Upper lobe of left lung (tissue), 6 donors: ENCODE measurements at regions not wholly inside any gene's neighbourhood (a gene's known extent, or its start where the extent isn't known, plus 50 kb on each side); places are given as distances from the start of the nearest gene placed in this dataset.

Source experiments
- ATAC-seq, 2 donors: fragments of 200-7000 bp; cut with Tn5 transposase; one replicate each; pipeline ENCODE4 v1.9.1; 2022; ENCODE audit warnings: mild to moderate bottlenecking in 2 of 2, moderate library complexity in 2 of 2; ENCODE audit not compliant: low FRiP score in 2 of 2
- DNase-seq, 2 donors: peaks; one replicate each; pipeline ENCODE4 v3.0.0-alpha.2; 2019 to 2020
- H3K27ac ChIP-seq, 4 donors: fragments of 200-600 bp; sonication (generic); one replicate each; pipeline ENCODE4 v1.5.1; 2016 to 2019
- H3K27me3 ChIP-seq, 4 donors: fragments of 200-600 bp; sonication (generic); one replicate each; pipeline ENCODE4 v1.5.1; 2017 to 2019
- H3K36me3 ChIP-seq, 4 donors: fragments of 200-600 bp; sonication (generic); one replicate each; pipeline ENCODE4 v1.5.1; 2016 to 2019
- H3K4me1 ChIP-seq, 4 donors: fragments of 200-600 bp; sonication (generic); one replicate each; pipeline ENCODE4 v1.5.1; 2018 to 2019
- H3K4me3 ChIP-seq, 4 donors: fragments of 200-600 bp; sonication (generic); one replicate each; pipeline ENCODE4 v1.5.1; 2017 to 2019; ENCODE audit warnings: mild to moderate bottlenecking in 2 of 4, moderate library complexity in 1 of 4
- H3K9me3 ChIP-seq, 4 donors: fragments of 200-600 bp; sonication (generic); one replicate each; pipeline ENCODE4 v1.5.1; 2018 to 2019
- EP300 ChIP-seq, 4 donors: sonication (generic); formaldehyde crosslinking; IDR thresholded peaks; one replicate each; pipeline ENCODE4 v1.5.1; 2017; ENCODE audit warnings: antibody characterized with exemption in 4 of 4, control low read depth in 2 of 4
- POLR2A ChIP-seq, 4 donors: fragments of 450-650 bp; IDR thresholded peaks; one replicate each; pipeline ENCODE4 v1.5.1; 2016 to 2017; ENCODE audit warnings: antibody characterized with exemption in 4 of 4, mild to moderate bottlenecking in 2 of 4
- POLR2AphosphoS5 ChIP-seq, 2 donors: sonication (generic); formaldehyde crosslinking; IDR thresholded peaks; one replicate each; pipeline ENCODE4 v1.5.1; 2017; ENCODE audit warnings: antibody characterized with exemption in 2 of 2
- WGBS, 2 donors: methylation state at CpG; one replicate each; pipeline ENCODE4 v1.1.5; 2017 to 2018; 5-methylcytosine and 5-hydroxymethylcytosine counted together
- TF ChIP-seq, protein P1 (sequence below), 6 experiments: fragments of 450-650 bp in 4 of 6; fragments of 200-600 bp in 2 of 6; sonication (generic) in 2 of 6; IDR thresholded peaks; one replicate each; pipeline ENCODE4 v1.5.1; 2016 to 2019; ENCODE audit warnings: antibody characterized with exemption in 6 of 6
- donor health status: DM: no; HTN: no; CAD: no; lungs with moderate emphysema.
- donor health status: DM: no; HTN: yes; CAD: no; lungs with severe emphysema.

DNA sequence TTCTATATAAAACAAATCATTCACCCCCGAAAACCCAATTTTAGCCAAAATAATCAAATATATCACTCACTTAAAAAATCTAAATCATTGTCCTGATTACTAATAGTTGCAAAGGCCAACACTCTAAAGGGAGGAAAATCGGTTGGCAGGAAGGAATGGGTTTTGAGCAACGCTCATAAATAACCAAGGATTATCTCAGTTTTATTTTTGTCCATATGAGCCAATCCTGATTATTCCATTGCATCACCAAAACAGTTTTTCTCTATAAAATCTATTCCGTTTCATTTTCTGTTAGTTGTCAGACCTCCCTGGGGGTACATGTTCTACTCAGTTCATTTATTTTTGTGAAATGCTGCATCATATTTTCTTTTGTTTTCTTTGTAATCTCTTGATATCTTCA is 174.1 kb downstream of the LRATD1 start:
- no peaks in the 10 kb centered on the region for H3K27me3 ChIP-seq
- H3K4me1 ChIP-seq, result no peaks in the 10 kb centered on the region
- TF ChIP-seq EP300 (IDR thresholded peaks at IDR 0.05) (no peak), POLR2AphosphoS5 (IDR thresholded peaks at IDR 0.05) (no peak), POLR2A (IDR thresholded peaks at IDR 0.05) (no peak)
- TF ChIP-seq, protein P1, sequence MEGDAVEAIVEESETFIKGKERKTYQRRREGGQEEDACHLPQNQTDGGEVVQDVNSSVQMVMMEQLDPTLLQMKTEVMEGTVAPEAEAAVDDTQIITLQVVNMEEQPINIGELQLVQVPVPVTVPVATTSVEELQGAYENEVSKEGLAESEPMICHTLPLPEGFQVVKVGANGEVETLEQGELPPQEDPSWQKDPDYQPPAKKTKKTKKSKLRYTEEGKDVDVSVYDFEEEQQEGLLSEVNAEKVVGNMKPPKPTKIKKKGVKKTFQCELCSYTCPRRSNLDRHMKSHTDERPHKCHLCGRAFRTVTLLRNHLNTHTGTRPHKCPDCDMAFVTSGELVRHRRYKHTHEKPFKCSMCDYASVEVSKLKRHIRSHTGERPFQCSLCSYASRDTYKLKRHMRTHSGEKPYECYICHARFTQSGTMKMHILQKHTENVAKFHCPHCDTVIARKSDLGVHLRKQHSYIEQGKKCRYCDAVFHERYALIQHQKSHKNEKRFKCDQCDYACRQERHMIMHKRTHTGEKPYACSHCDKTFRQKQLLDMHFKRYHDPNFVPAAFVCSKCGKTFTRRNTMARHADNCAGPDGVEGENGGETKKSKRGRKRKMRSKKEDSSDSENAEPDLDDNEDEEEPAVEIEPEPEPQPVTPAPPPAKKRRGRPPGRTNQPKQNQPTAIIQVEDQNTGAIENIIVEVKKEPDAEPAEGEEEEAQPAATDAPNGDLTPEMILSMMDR (IDR thresholded peaks at IDR 0.05), result no peak
- H3K9me3 ChIP-seq, result no peaks in the 10 kb centered on the region
- DNase-seq, result no peak
- no peak overlapping the region for H3K4me3 ChIP-seq
- WGBS, 2 donors, result 72 to 80% methylated on average over 4 of the region's 4 CpGs
- no peaks in the 10 kb centered on the region for H3K36me3 ChIP-seq
- H3K27ac ChIP-seq, result no peak overlapping the region
- peak in 1 of 2 donors; percentile 39 for ATAC-seq

DNA sequence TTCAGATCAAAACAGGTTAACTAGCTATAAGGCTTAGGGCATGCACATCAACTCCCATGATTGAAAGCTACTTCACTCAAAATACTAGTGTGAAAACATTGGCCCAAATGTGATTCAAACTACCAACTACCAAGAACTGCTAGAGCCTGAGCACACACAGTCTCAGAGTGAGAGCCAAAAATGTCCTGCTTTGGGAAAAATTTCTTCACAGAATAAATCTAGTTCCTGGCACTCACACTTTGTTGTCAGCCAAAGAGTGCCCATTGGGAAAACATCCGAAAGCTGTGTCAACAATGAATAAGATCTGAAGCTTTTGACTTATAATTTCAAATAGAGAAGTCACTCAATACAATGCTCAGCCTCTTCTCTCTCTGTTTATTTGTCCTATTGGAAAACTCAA is 182.7 kb downstream of the LRATD1 start:
- WGBS, 2 donors, result 52 to 66% methylated on average over 1 of the region's 1 CpG
- no peak overlapping the region for H3K4me3 ChIP-seq
- H3K9me3 ChIP-seq, result no peaks in the 10 kb centered on the region
- no peaks in the 10 kb centered on the region for H3K36me3 ChIP-seq
- TF ChIP-seq POLR2AphosphoS5 (IDR thresholded peaks at IDR 0.05), result no peak
- no peak for TF ChIP-seq POLR2A (IDR thresholded peaks at IDR 0.05)
- TF ChIP-seq, protein P1 (IDR thresholded peaks at IDR 0.05), result no peak
- TF ChIP-seq EP300 (IDR thresholded peaks at IDR 0.05), result no peak
- no peak overlapping the region for H3K27ac ChIP-seq
- H3K27me3 ChIP-seq, result no peaks in the 10 kb centered on the region
- no peak for DNase-seq
- no peaks in the 10 kb centered on the region for H3K4me1 ChIP-seq
- no peak for ATAC-seq

DNA sequence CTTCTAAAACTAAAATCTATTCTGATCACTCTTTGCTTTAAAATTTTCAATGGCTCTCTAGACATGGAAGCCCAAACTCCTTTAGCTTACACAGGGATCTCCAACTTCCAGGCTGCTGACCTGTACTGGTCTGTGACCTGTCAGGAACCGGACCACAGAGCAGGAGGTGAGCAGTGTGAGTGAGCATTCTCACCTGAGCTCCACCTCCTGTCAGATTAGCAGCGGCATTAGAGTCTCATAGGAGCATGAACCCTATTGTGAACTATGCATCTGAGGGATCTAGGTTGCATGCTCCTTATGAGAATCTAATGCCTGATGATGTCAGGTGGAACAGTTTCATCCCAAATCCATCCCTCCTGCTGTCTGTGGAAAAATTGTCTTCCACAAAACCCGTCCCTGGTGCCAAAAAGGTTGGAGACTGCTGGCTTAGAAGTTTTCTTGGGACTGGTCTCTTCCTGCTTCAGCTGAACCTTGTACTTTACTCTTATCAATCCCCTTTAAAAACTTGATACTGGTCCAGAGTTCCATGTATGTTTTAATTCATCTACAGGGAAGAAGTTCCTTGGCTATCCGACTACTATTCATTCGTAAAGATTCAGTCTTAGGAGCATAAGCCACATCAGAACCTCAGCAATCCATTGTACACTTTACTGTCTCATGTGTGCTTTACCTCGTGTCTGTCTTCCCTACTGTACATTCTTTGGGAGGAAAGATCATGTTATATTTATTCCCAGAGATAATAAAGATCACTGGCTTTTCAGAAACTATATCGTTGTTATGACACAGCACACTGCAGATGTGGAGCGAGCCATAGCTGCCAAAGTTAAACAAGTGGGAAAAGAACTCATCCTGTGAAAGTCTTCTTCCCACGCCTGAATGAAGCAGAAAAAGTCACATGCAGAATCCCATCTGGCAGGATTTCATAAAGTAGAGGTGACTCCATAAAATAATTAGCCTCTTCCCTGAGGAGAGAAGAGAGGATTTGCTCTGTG is 183.8 kb downstream of the LRATD1 start:
- DNase-seq (no peak), ATAC-seq (no peak)
- no peak overlapping the region for H3K27ac ChIP-seq
- H3K36me3 ChIP-seq, result no peaks in the 10 kb centered on the region
- no peak overlapping the region for H3K4me3 ChIP-seq
- H3K27me3 ChIP-seq, result no peaks in the 10 kb centered on the region
- TF ChIP-seq, protein P1 (IDR thresholded peaks at IDR 0.05), result no peak
- no peak for TF ChIP-seq POLR2A (IDR thresholded peaks at IDR 0.05)
- no peak for TF ChIP-seq POLR2AphosphoS5 (IDR thresholded peaks at IDR 0.05)
- 72 to 74% methylated on average over 9 of the region's 9 CpGs for WGBS, 2 donors
- no peaks in the 10 kb centered on the region for H3K9me3 ChIP-seq
- H3K4me1 ChIP-seq, result no peaks in the 10 kb centered on the region

DNA sequence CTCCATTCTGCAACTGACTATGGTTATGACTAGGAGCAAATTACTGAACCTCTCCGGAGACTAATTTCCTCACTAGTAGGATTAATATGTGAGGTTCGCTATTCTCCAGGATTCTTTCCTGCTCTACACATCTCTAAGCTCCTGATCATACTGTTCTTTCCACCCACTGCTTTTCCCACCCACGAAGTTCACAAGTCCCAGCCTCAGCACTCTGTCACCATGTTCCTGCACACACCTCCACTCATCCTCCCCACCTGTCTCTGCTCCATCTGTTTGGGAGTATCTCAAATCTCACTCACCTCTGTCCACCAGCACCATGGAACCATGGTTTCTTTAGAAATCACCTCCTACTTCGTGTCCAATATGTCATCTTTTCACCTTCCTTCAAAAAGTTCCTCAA is 185.3 kb downstream of the LRATD1 start:
- no peak overlapping the region for H3K4me3 ChIP-seq
- TF ChIP-seq, protein P1 (IDR thresholded peaks at IDR 0.05), result no peak
- TF ChIP-seq POLR2A (IDR thresholded peaks at IDR 0.05), result no peak
- TF ChIP-seq POLR2AphosphoS5 (IDR thresholded peaks at IDR 0.05), result no peak
- TF ChIP-seq EP300 (IDR thresholded peaks at IDR 0.05), result no peak
- ATAC-seq (no peak), DNase-seq (no peak)
- 71 to 77% methylated on average over 4 of the region's 4 CpGs for WGBS, 2 donors
- H3K4me1 ChIP-seq, result no peaks in the 10 kb centered on the region
- H3K9me3 ChIP-seq, result no peaks in the 10 kb centered on the region
- no peaks in the 10 kb centered on the region for H3K27me3 ChIP-seq
- no peaks in the 10 kb centered on the region for H3K36me3 ChIP-seq
- no peak overlapping the region for H3K27ac ChIP-seq

DNA sequence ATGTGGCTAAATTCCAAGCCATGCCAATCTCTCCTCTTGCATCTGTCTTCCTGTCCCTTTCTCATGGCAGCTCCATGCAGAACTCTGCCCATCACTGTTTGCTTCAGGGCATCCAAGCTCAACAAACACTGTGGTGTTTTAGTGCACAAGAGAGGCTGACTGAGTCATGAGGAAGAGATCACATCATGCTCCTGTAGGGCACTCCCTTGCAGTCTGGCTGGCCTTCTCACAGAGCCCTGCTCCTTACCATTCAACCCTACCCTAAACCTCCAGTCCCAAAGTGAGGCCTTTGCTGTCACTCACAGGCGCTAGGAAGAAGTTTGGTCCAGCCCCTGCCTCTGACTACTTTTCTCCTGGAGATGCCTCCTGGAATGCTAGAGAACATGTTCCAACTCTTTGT is 194.0 kb downstream of the LRATD1 start:
- ATAC-seq (no peak), DNase-seq (no peak)
- 88 to 100% methylated on average over 1 of the region's 1 CpG for WGBS, 2 donors
- no peaks in the 10 kb centered on the region for H3K27me3 ChIP-seq
- H3K36me3 ChIP-seq, result no peaks in the 10 kb centered on the region
- no peak for TF ChIP-seq EP300 (IDR thresholded peaks at IDR 0.05)
- no peak for TF ChIP-seq POLR2A (IDR thresholded peaks at IDR 0.05)
- TF ChIP-seq POLR2AphosphoS5 (IDR thresholded peaks at IDR 0.05), result no peak
- TF ChIP-seq, protein P1 (IDR thresholded peaks at IDR 0.05), result no peak
- no peaks in the 10 kb centered on the region for H3K9me3 ChIP-seq
- no peaks in the 10 kb centered on the region for H3K4me1 ChIP-seq
- no peak overlapping the region for H3K27ac ChIP-seq
- H3K4me3 ChIP-seq, result no peak overlapping the region
